ENCODE measurements at regions not wholly inside any gene's neighbourhood (a gene's known extent, or its start where the extent isn't known, plus 50 kb on each side); places are given as distances from the start of the nearest gene placed in this dataset.

GRCh38 chr13:90686442-90686841 is 661.0 kb upstream of the MIR17HG start:
- TF ChIP-seq ZNF26 (tag by site-specific recombination; IDR thresholded peaks at IDR 0.05), result no peak
- no peak for TF ChIP-seq SCRT1 (tag by site-specific recombination; IDR thresholded peaks at IDR 0.05; ENCODE audit: borderline replicate concordance)
- TF ChIP-seq TRIM28 (IDR thresholded peaks at IDR 0.05; ENCODE audit: borderline replicate concordance, low read length), result no peak
- TF ChIP-seq ZNF658 (tag by site-specific recombination; IDR thresholded peaks at IDR 0.05), result no peak
- no peak for TF ChIP-seq ZNF132 (tag by site-specific recombination; IDR thresholded peaks at IDR 0.05; ENCODE audit: borderline replicate concordance)
- TF ChIP-seq ZNF274 (IDR thresholded peaks at IDR 0.05; ENCODE audit: low read length), result no peak
- TF ChIP-seq ZNF274 (tag by site-specific recombination; IDR thresholded peaks at IDR 0.05; ENCODE audit: borderline replicate concordance), result no peak
- TF ChIP-seq, protein P1, sequence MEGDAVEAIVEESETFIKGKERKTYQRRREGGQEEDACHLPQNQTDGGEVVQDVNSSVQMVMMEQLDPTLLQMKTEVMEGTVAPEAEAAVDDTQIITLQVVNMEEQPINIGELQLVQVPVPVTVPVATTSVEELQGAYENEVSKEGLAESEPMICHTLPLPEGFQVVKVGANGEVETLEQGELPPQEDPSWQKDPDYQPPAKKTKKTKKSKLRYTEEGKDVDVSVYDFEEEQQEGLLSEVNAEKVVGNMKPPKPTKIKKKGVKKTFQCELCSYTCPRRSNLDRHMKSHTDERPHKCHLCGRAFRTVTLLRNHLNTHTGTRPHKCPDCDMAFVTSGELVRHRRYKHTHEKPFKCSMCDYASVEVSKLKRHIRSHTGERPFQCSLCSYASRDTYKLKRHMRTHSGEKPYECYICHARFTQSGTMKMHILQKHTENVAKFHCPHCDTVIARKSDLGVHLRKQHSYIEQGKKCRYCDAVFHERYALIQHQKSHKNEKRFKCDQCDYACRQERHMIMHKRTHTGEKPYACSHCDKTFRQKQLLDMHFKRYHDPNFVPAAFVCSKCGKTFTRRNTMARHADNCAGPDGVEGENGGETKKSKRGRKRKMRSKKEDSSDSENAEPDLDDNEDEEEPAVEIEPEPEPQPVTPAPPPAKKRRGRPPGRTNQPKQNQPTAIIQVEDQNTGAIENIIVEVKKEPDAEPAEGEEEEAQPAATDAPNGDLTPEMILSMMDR (tag by site-specific recombination; IDR thresholded peaks at IDR 0.05), result no peak
- TF ChIP-seq ZNF473 (tag by site-specific recombination; IDR thresholded peaks at IDR 0.05), result no peak
- TF ChIP-seq TCF7L2 (IDR thresholded peaks at IDR 0.05; ENCODE audit: borderline replicate concordance, low read depth, low read length), result no peak
- no peak for TF ChIP-seq ZNF677 (tag by site-specific recombination; IDR thresholded peaks at IDR 0.05)

Measured in HEK293 (cell line).